Hematopoietic multipotent progenitor cell treated with erythropoietin and hydrocortisone succinate and interleukin-3 and kit ligand, for 6 days (in vitro differentiated cells): ENCODE measurements at regions not wholly inside any gene's neighbourhood (a gene's known extent, or its start where the extent isn't known, plus 50 kb on each side); places are given as distances from the start of the nearest gene placed in this dataset.
"Not testable (repeated sequence)": the region's sequence is repeated elsewhere in the genome, so short reads cannot be mapped to it uniquely, and the experiment has no call there.

Experiments used
- DNase-seq: peaks from one replicate; pipeline ENCODE4 v3.0.0-alpha.2; 2015

DNA sequence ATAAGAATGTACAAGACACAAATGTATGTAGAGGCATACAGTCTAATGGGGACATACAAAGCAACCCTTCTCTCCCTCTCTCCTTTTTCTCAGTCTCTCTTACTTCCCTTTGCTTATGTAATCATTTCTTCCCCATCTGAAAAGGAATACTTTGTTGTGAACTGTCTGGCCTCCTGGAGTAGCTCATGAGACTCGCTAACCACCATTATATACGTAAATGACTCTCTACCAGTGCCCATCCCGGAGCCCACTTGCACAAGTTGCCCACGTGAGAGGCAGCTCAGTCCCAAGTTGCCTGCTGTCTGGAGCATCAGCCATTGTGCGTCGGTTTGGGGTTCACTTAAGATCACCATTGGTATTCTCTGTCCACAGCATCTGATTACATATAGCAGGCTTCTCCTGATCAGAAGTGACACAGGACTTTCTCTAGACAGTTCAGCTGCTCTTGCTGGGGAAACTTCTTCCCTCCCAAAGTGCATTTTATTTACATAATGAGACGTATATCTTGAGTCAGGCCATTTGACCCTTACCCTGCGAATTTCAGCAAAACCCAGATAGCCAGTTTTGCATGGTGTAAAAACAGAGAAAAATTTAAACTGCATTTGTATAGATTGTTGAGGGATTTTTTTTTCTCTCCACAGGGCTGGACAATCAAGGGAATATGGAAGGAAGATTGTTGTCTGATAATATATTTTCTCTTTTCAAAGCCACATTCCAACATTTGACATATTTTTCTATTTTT lies 220.7 kb upstream of the EGLN3 start:
- no peak for DNase-seq

DNA sequence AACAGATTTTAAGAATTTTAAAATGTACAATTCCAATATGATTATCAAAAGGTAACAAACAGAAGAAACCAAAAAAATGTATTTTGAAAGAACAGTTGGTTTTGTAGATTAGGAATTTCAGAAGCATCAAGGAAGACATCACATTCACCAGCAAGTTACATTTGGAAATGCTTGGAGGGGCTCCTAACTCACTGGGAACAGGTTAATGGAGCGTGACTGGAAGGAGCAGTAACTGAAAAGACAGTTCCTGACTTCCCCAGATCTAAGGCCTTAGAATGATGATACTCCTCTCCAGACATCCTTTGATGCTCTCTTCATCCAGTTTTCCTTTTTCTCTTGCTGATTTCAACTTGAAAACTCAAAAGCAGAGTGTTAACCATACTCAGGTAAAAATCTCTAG lies 220.0 kb upstream of the EGLN3 start:
- no peak for DNase-seq

DNA sequence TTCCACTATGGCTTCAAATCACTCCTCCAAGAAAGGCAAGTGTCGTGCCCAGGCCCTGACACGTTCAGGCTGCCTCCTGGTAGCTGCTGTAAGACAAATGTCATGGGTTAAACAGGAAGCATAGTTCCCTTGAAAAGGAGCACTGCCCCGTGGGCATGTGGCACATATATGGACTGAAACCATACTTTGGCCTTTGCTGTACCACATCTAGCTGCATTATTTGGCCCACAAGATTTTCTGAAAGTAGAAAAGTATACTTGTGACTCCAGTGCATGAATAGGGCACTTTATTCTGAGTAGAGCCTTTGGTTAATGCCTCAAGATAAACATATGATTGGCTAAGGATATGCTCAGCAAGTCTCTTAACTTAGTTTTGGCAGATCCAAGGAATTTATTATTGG lies 218.7 kb upstream of the EGLN3 start:
- DNase-seq = no peak

DNA sequence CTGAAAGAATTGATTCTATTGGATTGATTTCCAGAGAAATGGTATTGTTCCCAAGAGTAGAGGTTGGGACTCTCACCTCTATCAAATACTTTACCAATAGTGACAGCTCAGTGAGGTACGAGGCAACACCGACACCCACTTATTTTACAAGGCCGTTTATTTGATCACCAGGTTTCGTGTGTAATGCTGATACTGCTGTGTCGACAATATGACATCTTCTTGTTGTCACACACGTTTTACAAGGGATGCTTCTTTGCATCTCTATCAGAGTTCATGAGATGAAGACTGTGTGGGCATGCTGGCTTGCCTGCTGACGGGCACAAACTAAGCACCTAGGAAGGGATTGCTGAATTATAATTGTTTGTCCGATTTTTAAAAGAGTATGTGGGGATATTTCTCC lies 217.8 kb upstream of the EGLN3 start:
- DNase-seq = no peak

DNA sequence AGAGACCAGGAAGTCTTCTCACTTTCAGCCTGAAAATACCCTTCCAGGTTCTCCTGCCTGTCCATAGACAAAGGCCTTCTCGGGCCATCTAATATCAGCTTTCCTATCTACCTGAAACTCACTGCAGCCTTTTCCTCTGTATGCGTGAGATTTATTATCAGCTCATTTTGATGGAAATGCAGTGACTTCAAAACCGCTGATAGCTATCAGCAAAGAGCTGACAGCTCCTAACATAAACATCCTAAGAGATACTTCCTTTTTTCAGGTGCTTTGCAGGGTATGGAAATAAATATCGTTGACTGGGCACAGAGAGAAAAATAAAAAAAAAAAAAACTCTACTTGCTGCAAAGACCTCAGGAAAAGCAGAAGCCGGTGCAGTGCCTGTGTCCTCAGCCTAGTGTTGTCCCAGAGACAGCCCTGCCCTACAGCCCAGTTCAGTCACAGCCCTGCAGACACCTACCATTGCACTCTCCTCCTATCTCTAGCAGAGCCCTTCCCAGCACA lies 215.0 kb upstream of the EGLN3 start:
- DNase-seq = no peak

DNA sequence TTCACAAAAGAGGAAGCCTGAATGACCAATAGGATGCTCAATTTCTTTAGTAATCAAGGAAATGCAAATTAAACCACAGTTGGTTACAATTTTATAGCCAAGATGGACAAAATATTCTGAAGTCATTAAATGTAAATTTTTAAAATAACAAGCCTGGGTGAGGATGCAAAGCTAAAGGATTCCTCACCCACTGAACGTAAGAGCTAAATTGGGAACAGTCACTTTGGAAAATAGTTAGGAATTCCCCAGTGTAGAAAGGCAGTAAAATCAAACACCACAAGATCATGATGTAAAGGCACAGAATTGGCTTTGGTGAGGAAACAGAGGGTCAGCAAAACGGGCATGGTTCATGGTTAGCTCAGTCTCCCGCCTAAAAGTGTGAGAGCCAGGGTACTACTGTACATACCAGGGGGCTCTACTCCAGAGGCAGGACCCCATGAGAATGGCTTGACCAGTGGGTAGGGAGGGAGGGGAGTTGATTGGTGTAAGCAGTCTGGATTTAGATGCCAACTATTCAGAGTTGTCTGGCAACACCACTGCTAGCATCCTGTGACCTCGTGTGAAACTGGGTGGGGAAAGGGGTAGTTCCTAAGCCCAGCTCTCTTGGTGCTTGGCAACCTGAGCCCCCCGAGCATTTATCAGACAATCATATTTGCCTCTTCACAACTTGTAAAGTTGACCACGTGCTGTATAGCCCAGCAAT lies 213.4 kb upstream of the EGLN3 start:
- no peak for DNase-seq

DNA sequence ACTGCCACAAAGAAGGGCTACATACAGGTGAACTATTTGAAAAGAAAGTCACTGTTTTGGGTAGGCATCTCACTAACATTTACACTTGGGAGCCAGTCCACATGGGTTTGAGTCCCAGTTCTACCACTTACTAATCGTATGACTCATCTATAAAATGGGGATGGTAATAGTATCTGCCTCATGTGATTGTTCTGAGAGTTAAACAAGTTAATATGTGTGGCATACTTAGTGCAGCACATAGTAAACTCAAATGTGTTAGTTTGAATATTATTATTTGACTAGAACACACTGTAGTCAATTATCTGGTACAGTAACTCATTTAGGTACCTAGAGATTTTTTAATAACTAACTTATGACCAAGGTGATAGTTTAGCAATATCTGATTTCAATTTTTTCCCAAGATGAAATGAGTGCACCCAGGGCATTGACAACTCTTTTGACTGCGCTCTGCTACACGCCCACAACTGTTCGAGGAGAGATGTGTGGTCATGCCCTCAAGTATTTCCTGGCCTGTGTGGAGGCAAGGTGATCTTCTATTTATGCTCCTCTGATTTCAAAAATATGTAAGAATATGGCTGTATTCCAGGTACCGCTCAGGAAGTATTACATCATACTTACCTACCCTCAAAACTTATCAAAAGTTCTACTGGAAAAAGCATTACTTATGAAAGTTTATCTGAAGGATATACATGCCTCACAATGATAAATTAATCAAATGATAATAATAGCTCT lies 210.6 kb upstream of the EGLN3 start:
- DNase-seq = no peak

DNA sequence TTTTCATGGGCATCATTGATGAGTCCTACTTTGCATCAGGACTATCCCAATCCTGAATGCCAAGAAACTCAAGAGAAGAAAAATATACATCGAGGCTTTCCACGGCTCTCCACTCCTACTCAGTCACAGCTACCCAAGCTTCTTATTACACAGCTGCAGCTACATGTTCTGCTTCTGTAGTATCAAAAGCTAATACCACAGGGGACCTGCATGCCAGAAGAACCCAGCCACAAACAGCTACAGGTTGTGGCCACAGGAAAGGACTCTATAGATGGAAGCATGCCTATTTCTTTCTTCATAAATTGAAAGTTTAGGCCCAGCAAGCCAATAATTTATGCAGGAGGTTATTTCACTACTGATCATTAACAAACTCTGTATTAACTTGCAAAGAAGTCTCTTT lies 209.7 kb upstream of the EGLN3 start:
- no peak for DNase-seq

DNA sequence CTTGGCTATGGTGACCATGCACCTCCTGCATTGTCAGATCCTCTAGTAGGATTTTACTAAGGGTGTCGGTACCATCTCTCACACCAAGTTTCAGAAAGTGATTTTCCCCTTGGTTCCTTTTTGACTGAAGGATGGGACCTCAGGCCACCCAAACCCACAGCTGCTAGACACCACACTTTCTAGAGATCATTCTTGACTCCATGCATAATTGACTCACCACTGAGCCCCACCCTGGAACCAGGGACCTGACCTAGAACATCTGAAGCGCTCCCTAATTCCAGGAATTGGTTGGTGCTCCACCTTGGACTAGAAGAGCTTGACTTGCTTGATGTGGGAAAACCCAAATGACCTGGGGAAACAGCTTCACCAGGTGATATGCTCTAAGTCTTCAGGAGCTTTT lies 206.8 kb upstream of the EGLN3 start:
- DNase-seq = no peak

DNA sequence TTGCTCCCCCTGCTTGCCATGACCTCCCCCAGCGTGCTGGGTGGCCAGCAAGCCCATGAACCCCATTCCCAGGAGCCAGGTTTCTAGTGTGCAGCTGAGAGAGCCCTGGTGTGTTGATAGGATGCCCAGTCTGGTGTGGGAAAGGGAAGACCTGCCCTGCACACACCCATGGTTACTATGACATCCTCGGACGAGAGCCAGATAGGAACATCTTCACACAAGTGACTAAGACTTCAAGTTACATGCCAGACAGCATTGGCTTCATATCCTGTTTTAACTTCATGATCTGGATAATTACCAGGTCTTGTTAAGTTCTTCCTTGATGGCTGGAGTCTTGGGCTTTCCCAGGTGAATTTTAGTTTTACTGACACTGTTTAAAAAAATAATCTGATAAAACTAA lies 196.6 kb upstream of the EGLN3 start:
- DNase-seq = no peak

DNA sequence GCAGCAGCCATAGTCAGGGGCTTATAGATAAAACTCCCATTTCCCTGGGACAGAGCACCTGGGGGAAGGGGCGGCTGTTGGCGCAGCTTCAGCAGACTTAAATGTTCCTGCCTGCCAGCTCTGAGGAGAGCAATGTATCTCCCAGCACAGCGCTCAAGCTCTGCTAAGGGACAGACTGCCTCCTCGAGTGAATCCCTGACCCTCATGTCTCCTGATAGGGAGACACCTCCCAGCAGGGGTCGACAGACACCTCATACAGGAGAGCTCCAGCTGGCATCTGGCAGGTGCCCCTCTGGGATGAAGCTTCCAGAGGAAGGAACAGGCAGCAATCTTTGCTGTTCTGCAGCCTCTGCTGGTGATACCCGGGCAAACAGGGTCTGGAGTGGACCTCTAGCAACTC lies 189.3 kb upstream of the EGLN3 start:
- DNase-seq = not testable (repeated sequence)

DNA sequence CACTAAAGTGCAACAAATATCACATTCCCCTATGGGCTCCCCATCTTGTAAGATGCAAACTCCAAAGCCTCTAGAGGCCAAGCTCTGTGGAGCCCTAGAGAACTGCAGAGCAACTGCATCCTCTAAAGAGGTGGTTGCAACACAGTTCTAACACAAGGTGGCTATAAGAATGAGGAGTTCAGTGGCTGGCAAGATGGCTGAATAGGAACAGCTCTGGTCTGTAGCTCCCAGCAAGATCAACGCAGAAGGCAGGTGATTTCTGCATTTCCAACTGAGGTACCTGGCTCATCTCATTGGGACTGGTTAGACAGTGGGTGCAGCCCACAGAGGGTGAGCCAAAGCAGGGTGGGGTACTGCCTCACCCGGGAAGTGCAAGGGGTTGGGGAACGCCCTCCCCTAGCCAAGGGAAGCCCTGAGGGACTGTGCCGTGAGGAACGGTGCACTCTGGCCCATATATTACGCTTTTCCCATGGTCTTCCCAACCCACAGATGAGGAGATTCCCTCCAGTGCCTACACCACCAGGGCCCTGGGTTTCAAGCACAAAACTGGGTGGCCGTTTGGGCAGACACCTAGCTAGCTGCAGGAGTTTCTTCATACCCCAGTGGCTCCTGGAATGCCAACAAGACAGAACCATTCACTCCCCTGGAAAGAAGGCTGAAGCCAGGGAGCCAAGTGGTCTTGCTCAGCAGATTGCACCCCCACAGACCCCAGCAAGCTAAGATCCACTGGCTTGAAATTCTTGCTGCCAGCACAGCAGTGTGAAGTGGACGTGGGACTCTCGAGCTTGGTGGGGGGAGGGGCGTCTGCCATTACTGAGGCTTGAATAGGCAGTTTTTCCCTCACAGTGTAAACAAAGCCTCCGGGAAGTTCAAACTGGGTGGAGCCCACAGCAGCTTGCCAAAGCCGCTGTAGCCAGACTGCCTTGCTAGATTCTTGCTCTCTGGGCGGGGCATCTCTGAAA lies 188.6 kb upstream of the EGLN3 start:
- peak; percentile 66 for DNase-seq

DNA sequence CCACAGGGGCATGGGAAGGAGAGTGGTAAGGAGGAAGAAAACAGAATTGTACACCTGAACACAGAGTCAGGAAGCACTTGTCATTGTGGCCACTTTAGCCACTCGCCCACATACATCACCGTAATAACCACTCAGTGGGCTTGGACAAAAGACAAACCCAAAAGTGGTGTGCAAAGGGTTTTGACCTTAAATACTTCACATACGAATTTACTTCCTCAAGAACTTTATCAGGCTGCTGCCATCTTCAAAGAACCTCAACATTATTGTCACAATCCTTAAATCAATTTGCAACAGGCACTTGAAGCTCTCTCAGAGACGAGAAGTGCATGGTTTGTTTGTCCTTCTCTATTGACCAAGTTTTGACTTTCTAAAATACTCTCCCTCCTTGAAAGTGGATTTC lies 187.3 kb upstream of the EGLN3 start:
- DNase-seq = no peak

DNA sequence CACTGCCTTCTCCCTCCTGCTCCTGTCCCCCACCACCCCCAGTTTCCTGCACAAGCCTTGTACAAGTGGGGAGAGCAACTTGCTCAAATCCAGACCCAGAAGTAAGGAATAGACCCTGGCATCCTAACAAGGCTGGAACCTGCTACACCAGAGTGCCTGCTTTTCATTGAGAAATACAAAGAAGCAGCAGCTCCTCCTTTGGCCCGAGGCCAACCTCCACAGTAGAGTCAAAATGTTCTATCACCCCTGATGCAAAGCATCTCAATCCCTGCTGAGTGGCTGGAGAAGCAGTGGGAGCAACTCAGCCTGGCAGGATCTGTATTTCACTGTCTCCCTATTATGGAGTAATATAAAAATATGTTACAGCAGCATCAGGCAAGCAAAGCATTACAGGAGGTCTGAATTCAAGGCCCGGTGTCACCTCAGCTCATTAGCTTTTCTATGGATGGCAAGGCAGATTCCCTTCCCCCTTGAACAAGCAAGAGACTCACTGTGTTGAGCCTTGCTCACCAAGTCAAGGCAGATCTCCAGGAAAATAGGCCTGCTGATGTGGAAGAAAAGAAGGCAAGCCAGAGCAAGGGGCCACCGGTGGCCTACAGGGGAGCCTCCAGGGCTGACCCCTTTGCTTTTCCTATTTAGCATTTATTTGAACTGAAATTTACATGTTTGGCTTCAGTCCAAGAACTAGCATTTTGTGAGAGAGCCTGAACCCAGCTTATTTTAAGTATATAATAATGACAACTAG lies 186.3 kb upstream of the EGLN3 start:
- no peak for DNase-seq

DNA sequence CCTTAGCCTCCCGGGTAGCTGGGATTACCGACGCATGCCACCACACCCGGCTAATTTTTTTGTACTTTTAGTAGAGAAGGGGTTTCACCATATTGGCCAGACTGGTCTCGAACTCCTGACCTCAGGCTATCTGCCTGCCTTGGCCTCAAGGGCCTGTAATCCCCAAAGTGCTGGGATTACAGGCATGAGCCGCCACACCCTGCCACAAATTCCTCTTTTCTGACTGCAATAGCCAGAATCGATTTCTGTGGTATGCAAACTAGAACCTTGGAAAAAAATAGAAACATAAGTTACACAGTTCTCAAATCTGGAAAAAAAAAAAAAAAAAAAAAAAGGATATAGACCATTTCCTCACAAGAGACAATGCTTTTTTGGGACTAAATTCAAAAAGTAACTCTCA lies 184.6 kb upstream of the EGLN3 start:
- no peak for DNase-seq

DNA sequence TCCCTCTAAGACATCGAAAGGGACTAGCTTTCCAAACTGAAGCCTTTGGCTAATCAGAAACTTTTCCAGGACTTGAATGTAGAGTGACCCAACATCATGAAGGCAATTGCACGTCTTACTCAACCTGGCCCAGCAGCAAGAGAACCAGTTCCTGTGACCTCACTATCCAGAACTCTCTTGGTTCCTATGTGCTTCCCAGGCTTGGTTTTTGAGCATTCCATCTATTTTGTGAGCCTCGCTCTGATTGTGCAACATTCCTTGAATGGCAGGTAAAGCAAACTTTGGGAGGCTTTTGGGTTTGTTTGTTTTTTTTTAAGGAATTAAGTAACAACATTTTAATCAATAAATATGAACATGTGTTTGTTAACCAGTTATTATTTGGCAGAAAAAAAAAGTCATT lies 183.6 kb upstream of the EGLN3 start:
- DNase-seq = no peak

DNA sequence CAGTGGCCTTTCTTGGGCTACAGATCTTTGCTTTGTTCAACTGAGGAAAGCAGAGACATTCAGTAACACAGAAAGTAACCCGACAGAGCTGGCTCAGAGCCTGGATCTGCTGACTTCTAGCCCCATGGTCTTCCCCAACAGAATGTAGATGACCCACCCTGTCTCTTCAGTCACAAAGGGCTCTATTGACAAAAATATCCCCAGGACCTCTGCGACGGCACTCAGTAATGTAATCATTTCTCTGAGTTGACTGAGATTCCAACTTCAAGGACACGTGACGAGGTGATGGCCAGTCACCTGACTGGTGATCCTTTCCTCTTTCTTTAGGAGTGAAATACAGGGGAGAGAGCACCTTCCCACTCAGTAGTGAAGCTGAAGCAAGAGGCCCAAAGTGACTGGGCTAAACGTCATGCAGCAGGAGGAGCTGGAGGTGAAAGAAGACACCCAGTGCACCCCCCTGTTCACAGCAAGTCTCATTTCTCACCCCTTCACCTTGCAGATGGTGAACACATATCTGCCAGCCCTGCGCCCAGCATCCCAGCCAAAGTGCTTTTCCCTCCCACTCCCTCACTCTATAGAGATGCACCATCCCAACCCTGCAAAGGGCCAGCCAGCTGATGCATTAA lies 179.2 kb upstream of the EGLN3 start:
- no peak for DNase-seq

DNA sequence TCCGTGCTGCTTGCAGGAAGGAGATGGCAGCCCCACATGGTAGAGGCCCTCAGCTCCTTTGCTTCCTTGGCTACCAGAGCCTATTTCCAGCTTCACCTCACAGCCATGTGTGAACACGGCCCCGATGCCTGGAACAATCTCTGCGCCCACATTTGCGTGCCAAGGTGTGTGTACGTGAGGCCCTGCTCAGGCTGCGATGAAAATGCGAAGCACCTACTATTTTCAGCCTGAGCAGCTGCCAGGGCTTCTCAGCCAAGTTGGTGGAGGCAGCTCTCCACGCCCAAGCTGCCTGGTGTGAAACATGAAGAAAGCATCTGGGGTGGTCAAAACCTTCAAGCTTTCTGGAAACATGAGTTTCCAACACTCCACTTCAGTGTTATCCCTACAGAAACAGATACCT lies 177.8 kb upstream of the EGLN3 start:
- no peak for DNase-seq

DNA sequence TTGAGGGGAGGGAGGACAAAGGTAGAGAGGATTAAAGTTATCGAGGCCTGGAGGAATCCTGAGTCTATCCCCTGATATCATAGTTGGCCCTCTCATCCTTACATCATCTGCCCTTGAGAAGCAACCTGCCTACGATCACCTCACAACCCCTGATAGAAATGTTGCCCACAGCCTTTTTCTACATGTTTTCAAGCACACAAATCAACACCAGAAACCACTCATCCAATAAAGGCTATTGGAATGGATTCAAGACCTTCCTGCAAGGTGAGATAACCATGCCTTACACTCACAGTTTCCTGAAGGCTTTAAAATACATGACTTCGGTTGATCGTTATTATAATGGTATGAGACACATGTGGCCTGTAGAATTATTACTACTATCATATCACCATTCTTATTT lies 175.7 kb upstream of the EGLN3 start:
- DNase-seq = no peak

DNA sequence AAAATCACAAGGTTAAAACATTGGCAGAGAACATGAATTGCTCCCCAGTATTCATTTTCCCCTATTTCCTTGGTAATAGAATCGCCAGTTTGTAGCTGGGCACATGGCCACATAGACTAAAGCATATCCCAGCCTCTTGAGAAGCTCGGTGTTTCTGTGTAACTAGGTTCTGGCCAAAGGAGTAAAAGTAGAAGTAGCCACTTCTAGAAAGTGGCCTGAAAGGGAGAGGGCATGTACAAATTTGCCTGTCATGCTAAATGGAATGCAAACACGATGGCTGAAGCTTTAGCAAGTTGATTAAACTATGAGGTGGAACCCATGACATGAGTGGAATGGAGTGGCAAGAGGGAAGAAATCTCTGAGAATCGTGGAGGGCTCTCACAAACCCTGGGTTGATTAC lies 173.7 kb upstream of the EGLN3 start:
- no peak for DNase-seq

DNA sequence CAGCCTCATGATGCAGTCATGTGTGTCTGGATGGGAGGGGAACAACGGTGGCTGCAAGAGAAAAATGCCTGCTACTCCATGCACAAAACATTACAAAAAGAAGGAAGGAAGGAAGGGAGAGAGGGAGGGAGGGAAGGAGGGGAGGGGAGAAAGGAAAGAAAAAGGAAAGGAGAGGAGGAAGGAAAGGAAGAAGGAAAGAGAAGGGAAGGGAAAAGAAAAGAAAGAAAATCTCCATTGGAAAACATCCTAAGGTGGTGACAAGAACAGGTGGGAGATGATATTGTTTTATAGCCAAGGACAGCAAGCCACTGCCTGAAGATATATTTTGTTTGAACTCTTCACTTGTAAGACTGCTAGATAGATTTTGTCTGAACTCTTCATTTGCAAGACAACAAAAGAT lies 171.8 kb upstream of the EGLN3 start:
- no peak for DNase-seq

DNA sequence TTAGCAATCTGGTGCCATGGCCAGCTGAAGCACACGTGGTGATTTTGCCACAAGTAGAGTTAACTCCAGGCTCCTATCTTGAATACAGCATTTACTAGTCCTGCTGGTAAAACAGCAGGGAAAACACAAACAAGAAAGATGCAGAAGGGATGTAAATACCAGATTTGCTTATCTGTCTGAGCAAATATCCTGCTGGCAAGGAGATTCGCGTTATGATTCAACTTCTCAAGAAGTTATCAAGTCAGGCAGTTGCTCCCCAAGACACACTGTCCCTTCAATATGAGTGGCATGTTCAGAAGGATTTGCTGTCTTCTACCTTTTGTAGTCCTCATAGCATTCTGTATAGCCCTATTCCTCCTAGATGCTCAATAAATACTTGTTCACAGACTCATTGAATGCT lies 171.2 kb upstream of the EGLN3 start:
- DNase-seq = no peak
